HL-60 (cell line): ENCODE measurements at regions not wholly inside any gene's neighbourhood (a gene's known extent, or its start where the extent isn't known, plus 50 kb on each side); places are given as distances from the start of the nearest gene placed in this dataset.

Source experiments
- DNase-seq, 2 experiments: peaks; one replicate each; pipeline ENCODE4 v3.0.0-alpha.2; 2010 to 2020; ENCODE audit warnings: low read depth in 1 of 2, low spot score in 1 of 2
- H3K27ac ChIP-seq: fragments of 250-450 bp; sonication (Bioruptor Pico); replicated peaks from 2 replicates; pipeline ENCODE4 v1.5.1; 2020; ENCODE audit warnings: mild to moderate bottlenecking, moderate library complexity
- H3K27me3 ChIP-seq: fragments of 250-450 bp; sonication (Bioruptor Pico); 2 replicates; pipeline ENCODE4 v1.5.1; 2021; ENCODE audit warnings: mild to moderate bottlenecking, moderate library complexity; ENCODE audit not compliant: insufficient read depth, poor library complexity, severe bottlenecking
- H3K4me3 ChIP-seq: replicated peaks from 2 replicates; pipeline ENCODE4 v1.5.1; 2011; ENCODE audit warnings: mild to moderate bottlenecking, control low read depth, low read length; ENCODE audit not compliant: insufficient read depth
- GABPA ChIP-seq: IDR thresholded peaks from 2 replicates; pipeline ENCODE4 v1.6.1; 2012; ENCODE audit warnings: low read depth
- POLR2AphosphoS5 ChIP-seq: IDR thresholded peaks from 2 replicates; pipeline ENCODE4 v1.6.1; 2012; ENCODE audit warnings: low read depth
- REST ChIP-seq: IDR thresholded peaks from 2 replicates; pipeline ENCODE4 v1.6.1; 2012; ENCODE audit warnings: low read depth; ENCODE audit not compliant: insufficient replicate concordance
- SPI1 ChIP-seq: IDR thresholded peaks from 2 replicates; pipeline ENCODE4 v1.6.1; 2012; ENCODE audit warnings: low read depth, mild to moderate bottlenecking, borderline replicate concordance
- TF ChIP-seq, protein P1 (sequence below): IDR thresholded peaks from one replicate; pipeline ENCODE4 v1.5.1; 2011; ENCODE audit warnings: low read length, control low read depth, inconsistent platforms; ENCODE audit not compliant: insufficient read depth

- TF ChIP-seq SPI1 = no peak
- no peak for TF ChIP-seq REST
- no peak for TF ChIP-seq GABPA
- no peak overlapping the region for H3K4me3 ChIP-seq
- no peak overlapping the region; the same call in 1 of the 2 replicates for H3K27ac ChIP-seq
- DNase-seq = no peak
- H3K27me3 ChIP-seq = no peaks in the 10 kb centered on the region
Observed at GRCh38 chr2:8513601-8514273, 168.1 kb upstream of the ID2 start.

GRCh38 chr2:8514274-8514662 is 167.6 kb upstream of the ID2 start:
- DNase-seq = no peak
- Histone ChIP-seq H3K27me3 (no peaks in the 10 kb centered on the region), H3K27ac (peak overlapping the region; percentile 88), H3K4me3 (no peak overlapping the region)
- TF ChIP-seq, protein P1, sequence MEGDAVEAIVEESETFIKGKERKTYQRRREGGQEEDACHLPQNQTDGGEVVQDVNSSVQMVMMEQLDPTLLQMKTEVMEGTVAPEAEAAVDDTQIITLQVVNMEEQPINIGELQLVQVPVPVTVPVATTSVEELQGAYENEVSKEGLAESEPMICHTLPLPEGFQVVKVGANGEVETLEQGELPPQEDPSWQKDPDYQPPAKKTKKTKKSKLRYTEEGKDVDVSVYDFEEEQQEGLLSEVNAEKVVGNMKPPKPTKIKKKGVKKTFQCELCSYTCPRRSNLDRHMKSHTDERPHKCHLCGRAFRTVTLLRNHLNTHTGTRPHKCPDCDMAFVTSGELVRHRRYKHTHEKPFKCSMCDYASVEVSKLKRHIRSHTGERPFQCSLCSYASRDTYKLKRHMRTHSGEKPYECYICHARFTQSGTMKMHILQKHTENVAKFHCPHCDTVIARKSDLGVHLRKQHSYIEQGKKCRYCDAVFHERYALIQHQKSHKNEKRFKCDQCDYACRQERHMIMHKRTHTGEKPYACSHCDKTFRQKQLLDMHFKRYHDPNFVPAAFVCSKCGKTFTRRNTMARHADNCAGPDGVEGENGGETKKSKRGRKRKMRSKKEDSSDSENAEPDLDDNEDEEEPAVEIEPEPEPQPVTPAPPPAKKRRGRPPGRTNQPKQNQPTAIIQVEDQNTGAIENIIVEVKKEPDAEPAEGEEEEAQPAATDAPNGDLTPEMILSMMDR = no peak
- TF ChIP-seq GABPA (no peak), REST (no peak), POLR2AphosphoS5 (no peak), SPI1 (no peak)

DNA sequence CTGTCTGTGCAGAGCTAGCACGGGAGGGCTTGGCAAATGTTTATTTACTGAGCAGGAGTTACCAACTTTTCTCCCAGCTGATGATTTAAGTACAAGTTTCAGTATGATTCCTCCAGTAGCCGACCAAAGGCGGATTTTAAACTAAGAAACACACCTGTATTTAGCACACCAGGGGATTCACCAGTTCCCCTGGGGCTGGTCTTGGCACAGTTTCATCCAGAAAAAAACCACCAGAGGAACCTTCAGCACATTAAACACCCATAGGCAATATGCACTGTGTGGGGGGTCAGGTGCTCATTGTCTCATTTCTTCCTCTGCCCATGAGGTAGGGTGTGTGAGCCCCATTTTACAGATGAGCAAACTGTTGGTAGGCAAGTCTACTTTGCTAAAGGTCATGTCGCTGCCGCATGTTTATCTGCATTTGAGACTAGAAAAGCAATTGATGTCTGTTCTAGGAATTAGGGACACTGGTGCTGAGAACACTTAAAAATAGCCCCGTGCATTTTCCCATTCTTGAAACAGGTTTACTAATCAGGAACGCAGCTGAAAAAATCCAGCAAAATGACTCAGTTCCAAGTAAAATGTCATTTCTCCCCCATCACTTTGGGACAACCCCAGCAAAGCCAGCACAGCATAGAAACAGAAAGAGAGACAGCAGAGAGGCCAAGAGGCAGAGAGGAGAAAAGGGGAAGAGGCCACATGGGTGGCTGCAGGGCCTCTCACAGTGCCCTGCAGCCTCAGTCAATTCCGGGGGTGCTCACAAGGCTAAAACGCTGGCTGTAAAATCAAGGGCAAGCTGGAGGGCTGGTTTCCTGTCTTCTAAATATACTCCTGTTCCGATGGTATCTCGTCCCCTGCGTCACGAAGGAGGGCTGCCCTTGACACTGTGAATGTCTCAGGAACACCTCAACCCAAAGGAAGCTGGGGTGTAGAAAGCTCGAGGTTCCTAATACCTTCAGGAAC is 166.8 kb upstream of the ID2 start:
- peak in 1 of 2 experiments; percentile 86 for DNase-seq
- H3K27me3 ChIP-seq = no peaks in the 10 kb centered on the region
- H3K27ac ChIP-seq = peak overlapping the region; percentile 88
- H3K4me3 ChIP-seq = no peak overlapping the region
- TF ChIP-seq REST (no peak), GABPA (no peak), SPI1 (peak; percentile 94), POLR2AphosphoS5 (no peak)
- TF ChIP-seq, protein P1 = no peak
